ENCODE measurements at regions not wholly inside any gene's neighbourhood (a gene's known extent, or its start where the extent isn't known, plus 50 kb on each side); places are given as distances from the start of the nearest gene placed in this dataset.

GRCh38 chr20:9930142-9930541 lies 91.3 kb upstream of the PAK5 start:
- Histone ChIP-seq H3K36me3 (ENCODE audit: control insufficient read depth in 2 of 2, extremely low read depth in 1 of 2, insufficient read depth in 2 of 2, low read length in 2 of 2) (no peaks in the 10 kb centered on the region), H3K4me2 (ENCODE audit: insufficient read depth, low read length) (no peak overlapping the region), H3K9ac (replicated peaks; ENCODE audit: extremely low read depth, insufficient read depth, low read length) (no peak overlapping the region), H4K20me1 (replicated peaks; ENCODE audit: control insufficient read depth, extremely low read depth, insufficient read depth, low read length) (no peaks in the 10 kb centered on the region), H3K27me3 (ENCODE audit: control insufficient read depth in 2 of 2, insufficient read depth in 2 of 2, low read length in 2 of 2) (peaks cover 2 to 3% of the 10 kb centered on the region in 2 experiments), H3K9me3 (replicated peaks; ENCODE audit: control insufficient read depth, insufficient read depth, low read length) (no peaks in the 10 kb centered on the region), H3K27ac (ENCODE audit: insufficient read depth, low read depth, low read length) (no peak overlapping the region), H3K9me1 (replicated peaks; ENCODE audit: control insufficient read depth, extremely low read depth, insufficient read depth, low read length) (no peaks in the 10 kb centered on the region), H3K79me2 (ENCODE audit: control insufficient read depth, insufficient read depth, low read length) (no peaks in the 10 kb centered on the region), H3K4me3 (replicated peaks in 1 of 3; ENCODE audit: insufficient read depth in 1 of 3, low read depth in 1 of 3, low read length in 3 of 3) (no peak overlapping the region), H3K4me1 (ENCODE audit: control insufficient read depth, extremely low read depth, insufficient read depth, low read length) (no peaks in the 10 kb centered on the region), H2AFZ (ENCODE audit: low read depth, low read length) (no peak overlapping the region)
- ChIA-PET CTCF (no interaction called here), POLR2A (no interaction called here)
- BruUV-seq (replicated peaks) = no TSS peak
- FAIRE-seq (no peak), DNase-seq (ENCODE audit: low read depth, low spot score) (no peak)
- dilution Hi-C loops (cut with MboI; ENCODE audit: extremely low pct_ligation_motif_present, low sequenced_read_pairs) = no loop called here
- TF ChIP-seq CTCF (IDR thresholded peaks at IDR 0.05; ENCODE audit: extremely low read depth in 1 of 2, insufficient read depth in 1 of 2, low read depth in 1 of 2, low read length in 2 of 2) (no peak), EZH2 (IDR thresholded peaks at IDR 0.05; ENCODE audit: borderline replicate concordance, low read depth, low read length, severe bottlenecking) (no peak)
- intact Hi-C loops (cut with micrococcal nuclease) = no loop called here

- Histone ChIP-seq H3K79me2 (ENCODE audit: control insufficient read depth, insufficient read depth, low read length) (no peaks in the 10 kb centered on the region), H2AFZ (ENCODE audit: low read depth, low read length) (no peak overlapping the region), H3K4me2 (ENCODE audit: insufficient read depth, low read length) (no peak overlapping the region), H3K4me1 (ENCODE audit: control insufficient read depth, extremely low read depth, insufficient read depth, low read length) (no peaks in the 10 kb centered on the region), H4K20me1 (replicated peaks; ENCODE audit: control insufficient read depth, extremely low read depth, insufficient read depth, low read length) (no peaks in the 10 kb centered on the region), H3K9ac (replicated peaks; ENCODE audit: extremely low read depth, insufficient read depth, low read length) (no peak overlapping the region), H3K36me3 (ENCODE audit: control insufficient read depth in 2 of 2, extremely low read depth in 1 of 2, insufficient read depth in 2 of 2, low read length in 2 of 2) (no peaks in the 10 kb centered on the region), H3K4me3 (replicated peaks in 1 of 3; ENCODE audit: insufficient read depth in 1 of 3, low read depth in 1 of 3, low read length in 3 of 3) (no peak overlapping the region), H3K9me1 (replicated peaks; ENCODE audit: control insufficient read depth, extremely low read depth, insufficient read depth, low read length) (no peaks in the 10 kb centered on the region), H3K9me3 (replicated peaks; ENCODE audit: control insufficient read depth, insufficient read depth, low read length) (no peaks in the 10 kb centered on the region), H3K27ac (ENCODE audit: insufficient read depth, low read depth, low read length) (no peak overlapping the region), H3K27me3 (ENCODE audit: control insufficient read depth in 2 of 2, insufficient read depth in 2 of 2, low read length in 2 of 2) (peaks cover 2 to 3% of the 10 kb centered on the region in 2 experiments)
- DNase-seq (ENCODE audit: low read depth, low spot score) = no peak
- ChIA-PET POLR2A (no interaction called here), CTCF (no interaction called here)
- TF ChIP-seq FOS (IDR thresholded peaks at IDR 0.05; ENCODE audit: borderline replicate concordance, insufficient read depth, low read length) (no peak), POLR2A (IDR thresholded peaks at IDR 0.05; ENCODE audit: low read depth, low read length) (no peak), EZH2 (IDR thresholded peaks at IDR 0.05; ENCODE audit: borderline replicate concordance, low read depth, low read length, severe bottlenecking) (no peak), POLR2AphosphoS5 (IDR thresholded peaks at IDR 0.05; ENCODE audit: insufficient read depth, low read depth, low read length) (no peak), JUN (IDR thresholded peaks at IDR 0.05; ENCODE audit: borderline replicate concordance, insufficient read depth, insufficient read length, low read depth) (no peak), CTCF (IDR thresholded peaks at IDR 0.05; ENCODE audit: extremely low read depth in 1 of 2, insufficient read depth in 1 of 2, low read depth in 1 of 2, low read length in 2 of 2) (no peak), GATA2 (IDR thresholded peaks at IDR 0.05; ENCODE audit: insufficient read depth, insufficient read length, low read depth, low read length) (no peak), MYC (IDR thresholded peaks at IDR 0.05; ENCODE audit: low read depth, low read length) (no peak)
- TF ChIP-seq, protein P1, sequence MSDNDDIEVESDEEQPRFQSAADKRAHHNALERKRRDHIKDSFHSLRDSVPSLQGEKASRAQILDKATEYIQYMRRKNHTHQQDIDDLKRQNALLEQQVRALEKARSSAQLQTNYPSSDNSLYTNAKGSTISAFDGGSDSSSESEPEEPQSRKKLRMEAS (IDR thresholded peaks at IDR 0.05; ENCODE audit: insufficient read depth, insufficient read length) = no peak
- dilution Hi-C loops (cut with MboI; ENCODE audit: extremely low pct_ligation_motif_present, low sequenced_read_pairs) (no loop called here), intact Hi-C loops (cut with micrococcal nuclease) (no loop called here)
- no peak for FAIRE-seq
- no TSS peak for BruUV-seq (replicated peaks)
Measured at GRCh38 chr20:9928955-9929354, 90.1 kb upstream of the PAK5 start.

Measured in endothelial cell of umbilical vein (primary cell).